ENCODE measurements at regions not wholly inside any gene's neighbourhood (a gene's known extent, or its start where the extent isn't known, plus 50 kb on each side); places are given as distances from the start of the nearest gene placed in this dataset.
A peak's percentile ranks its signal among the peaks of the same experiment; 100 is the strongest.
"Not testable (repeated sequence)": the region's sequence is repeated elsewhere in the genome, so short reads cannot be mapped to it uniquely, and the experiment has no call there.

GRCh38 chr11:25775603-25776002 lies 556.3 kb upstream of the ANO3 start:
- no peak for DNase-seq

DNA sequence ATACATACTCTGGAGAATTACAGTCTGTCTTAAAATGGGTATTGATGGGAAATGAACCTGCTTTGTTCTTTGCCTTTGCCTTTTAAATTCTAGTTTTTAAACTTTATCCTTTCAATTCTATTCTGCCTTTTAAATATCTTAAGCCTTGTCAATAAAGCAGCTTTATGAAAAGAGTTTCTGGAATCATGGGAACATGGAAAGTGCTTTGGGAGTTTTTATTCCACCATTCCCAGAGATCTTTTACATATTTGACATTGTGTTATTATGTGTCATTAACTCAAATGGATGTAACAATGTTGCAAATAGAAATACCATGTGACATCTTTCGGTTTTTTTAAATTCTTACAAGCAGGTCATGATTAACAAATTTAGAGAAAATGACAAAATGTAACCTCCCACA lies 555.7 kb upstream of the ANO3 start:
- DNase-seq = no peak

GRCh38 chr11:25777343-25777742 lies 554.6 kb upstream of the ANO3 start:
- DNase-seq = no peak

- no peak for DNase-seq
Observed at GRCh38 chr11:25779033-25779432, 552.9 kb upstream of the ANO3 start.

DNA sequence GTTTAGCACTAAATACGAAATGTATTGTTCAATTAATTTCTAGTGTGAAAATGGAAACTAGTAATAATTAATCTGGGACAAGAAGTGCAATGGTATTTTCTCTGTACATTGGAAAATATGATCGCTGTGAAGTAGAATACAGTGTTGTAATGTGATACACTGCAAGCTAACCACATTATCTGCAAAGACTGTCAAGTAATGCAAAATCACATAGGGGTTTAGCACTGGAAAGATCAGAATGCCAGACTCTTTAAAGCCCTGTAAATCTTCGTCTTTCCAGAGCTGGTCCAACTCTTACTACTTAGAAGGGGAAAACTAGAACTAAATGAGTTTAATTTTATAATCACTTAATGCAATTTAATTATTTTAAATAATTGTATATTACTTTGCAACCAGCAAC lies 544.5 kb upstream of the ANO3 start:
- no peak for DNase-seq

DNA sequence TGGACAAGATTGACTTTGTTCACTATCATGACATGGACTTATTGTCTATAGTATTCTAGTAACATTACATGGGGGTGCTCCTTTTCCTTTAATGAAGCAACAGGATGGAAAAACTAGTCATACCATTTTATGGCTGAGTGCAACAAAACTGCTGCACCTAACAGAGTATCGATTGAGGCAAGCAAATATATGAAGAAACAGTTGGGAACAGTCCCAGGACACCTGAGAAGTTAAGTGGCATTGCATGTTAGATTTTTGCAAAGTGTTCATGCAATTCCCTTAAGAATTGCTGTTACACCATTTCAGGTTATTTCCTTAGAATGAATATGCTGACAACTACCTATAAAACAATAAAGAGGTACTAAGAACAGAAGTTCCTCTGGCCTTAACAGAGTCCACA lies 541.5 kb upstream of the ANO3 start:
- DNase-seq = peak; percentile 52

GRCh38 chr11:25793637-25794036 lies 538.3 kb upstream of the ANO3 start:
- DNase-seq = no peak

- no peak for DNase-seq
Observed at GRCh38 chr11:25794804-25795203, 537.1 kb upstream of the ANO3 start.

GRCh38 chr11:25816411-25816810 lies 515.5 kb upstream of the ANO3 start:
- DNase-seq = no peak

- DNase-seq = no peak
Observed at GRCh38 chr11:25824688-25825087, 507.2 kb upstream of the ANO3 start.

DNA sequence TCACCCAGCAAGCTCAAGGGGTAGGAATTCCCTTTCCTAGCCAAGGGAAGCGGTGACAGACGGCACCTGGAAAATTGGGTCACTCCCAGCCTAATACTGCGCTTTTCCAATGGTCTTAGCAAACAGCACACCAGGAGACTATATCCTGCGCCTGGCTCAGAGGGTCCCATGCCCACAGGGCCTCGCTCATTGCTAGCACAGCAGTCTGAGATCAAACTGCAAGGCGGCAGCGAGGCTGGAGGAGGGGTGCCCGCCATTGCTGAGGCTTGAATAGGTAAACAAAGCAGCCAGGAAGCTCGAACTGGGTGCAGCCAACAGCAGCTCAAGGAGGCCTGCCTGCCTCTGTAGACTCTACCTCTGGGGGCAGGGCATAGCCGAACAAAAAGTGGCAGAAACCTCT lies 500.4 kb upstream of the ANO3 start:
- DNase-seq = not testable (repeated sequence)

DNA sequence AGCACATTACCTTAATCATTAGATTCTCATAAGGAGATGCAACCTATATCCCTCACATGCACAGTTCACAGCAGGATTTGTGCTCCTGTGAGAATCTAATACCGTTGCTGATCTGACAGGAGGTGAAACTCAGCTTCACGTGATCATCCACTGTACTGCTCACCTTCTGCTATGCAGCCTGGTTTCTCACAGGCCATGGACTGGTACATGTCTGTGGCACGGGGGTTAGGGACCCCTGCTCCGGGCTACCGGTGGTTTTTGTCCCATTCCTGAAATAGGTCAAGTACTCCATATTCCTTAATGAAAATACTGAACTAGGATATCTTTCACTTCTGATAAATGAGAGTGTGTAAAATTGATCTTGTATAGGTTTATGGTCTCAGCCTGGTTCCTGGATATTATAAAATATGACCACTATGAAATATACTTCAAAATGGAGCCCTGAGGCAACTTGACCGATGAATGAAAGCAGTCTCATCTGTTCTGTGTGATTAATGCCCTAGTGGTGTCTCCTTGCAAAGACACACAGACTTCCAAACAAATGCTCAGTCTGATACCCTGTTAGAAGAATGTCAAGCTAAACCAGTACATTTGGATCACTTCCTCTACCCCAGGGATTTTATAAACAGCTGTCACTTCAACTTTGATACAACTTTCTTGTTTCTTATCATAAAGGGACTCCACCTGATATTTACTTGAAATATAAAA lies 492.9 kb upstream of the ANO3 start:
- DNase-seq = no peak

DNA sequence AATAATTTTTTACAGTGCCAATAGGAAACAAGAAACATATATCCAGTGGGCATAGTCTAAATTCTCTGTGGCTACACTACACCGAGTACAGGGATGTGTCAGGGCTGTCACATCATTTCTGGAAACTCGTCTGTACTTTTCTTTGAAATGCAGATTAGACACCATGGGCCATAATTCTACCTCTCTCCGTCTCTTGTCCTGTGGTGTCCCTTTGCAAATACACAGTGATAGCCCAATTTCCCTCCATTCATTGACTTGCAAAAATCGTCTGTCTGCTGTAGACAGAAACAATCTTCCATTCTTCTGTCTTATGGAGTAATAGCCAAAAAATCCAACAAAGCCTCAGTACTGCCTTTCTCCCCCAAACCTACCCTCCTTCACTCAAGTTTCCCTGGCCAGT lies 487.1 kb upstream of the ANO3 start:
- no peak for DNase-seq

DNA sequence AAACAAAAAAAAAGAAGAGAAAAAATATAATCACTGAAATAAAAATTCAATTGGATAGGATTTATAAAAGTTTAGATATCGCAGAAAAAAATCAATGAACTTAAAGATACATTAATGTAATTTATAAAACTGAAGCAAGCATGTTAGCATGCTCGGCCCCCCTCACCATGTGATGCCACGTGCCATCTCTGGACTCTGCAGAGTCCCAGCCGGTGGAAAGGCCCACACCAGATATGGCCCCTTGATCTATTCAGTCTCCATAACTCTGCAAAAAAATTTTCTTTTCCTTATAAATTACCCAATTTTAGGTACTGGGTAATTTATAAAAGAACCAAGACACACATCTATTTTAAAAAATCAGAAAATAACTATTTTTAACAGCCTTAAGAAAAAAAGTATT lies 476.0 kb upstream of the ANO3 start:
- DNase-seq = no peak

DNA sequence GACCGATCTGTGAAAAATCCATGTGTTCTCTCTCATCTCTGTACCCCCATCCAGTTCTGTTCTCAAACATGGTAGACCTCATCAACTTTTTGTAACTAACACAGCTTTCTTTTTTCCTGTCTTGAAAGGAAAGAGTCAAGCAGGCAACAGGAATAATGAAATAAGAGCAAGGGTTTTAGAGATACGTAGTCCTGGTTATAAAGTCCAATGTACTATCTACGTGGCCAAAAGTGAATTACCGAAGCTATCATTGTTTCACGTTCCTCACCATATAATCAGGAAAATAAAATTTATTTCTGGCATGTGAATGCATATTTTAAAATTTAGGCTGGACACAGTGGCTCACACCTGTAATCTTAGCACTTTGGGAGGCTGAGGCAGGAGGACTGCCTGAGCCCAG lies 472.2 kb upstream of the ANO3 start:
- no peak for DNase-seq

- peak; percentile 45 for DNase-seq
Observed at GRCh38 chr11:25860677-25861450, 471.1 kb upstream of the ANO3 start.

GRCh38 chr11:25862159-25862558 lies 469.8 kb upstream of the ANO3 start:
- DNase-seq = no peak

- no peak for DNase-seq
Observed at GRCh38 chr11:25863986-25864385, 467.9 kb upstream of the ANO3 start.

DNA sequence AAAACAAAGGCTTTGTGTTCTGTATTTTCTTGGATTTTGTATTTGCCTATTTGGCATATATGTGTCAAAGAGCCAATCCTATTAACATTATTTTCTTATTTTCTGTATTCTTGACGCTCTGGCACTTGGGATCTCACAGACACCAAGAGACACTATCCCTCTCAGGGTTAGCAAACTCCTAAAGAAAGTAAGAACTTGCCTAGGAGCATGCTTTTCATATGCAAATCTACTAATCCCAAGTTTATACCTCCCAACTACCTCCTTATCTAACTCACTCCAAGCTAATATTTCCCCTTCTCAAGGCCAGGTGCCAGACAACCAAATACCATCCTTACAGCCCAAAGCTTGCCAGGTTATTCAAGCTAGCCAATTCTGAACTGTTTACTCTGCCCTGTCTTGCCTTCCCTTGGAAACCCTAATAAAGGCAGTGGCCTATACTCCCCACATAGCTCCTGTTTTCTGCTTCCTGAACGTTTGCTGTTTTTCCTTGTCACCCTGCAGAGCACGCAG lies 455.4 kb upstream of the ANO3 start:
- no peak for DNase-seq

DNA sequence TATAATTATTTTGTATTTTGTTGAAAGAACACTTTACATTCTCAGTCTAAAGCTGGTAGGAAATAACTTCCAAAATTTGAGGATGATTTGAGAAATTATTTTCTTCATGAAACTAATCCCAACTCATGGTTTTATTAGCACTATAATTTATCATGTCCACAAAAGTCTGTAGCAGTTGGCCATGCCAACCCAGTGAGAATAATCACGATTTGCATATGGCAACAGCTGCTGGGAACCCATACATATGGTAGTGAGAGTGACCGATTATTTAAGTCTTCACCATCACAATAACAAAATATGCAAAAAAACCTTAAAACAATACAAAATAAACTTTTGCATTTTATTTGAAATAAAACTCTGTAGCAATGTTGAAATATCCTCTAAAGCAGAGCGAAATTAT lies 445.9 kb upstream of the ANO3 start:
- DNase-seq = no peak

GRCh38 chr11:25890626-25891260 lies 441.2 kb upstream of the ANO3 start:
- DNase-seq = no peak

GRCh38 chr11:25891960-25892359 lies 440.0 kb upstream of the ANO3 start:
- DNase-seq = no peak

GRCh38 chr11:25899617-25900160 lies 432.2 kb upstream of the ANO3 start:
- DNase-seq = peak; percentile 2

- no peak for DNase-seq
Observed at GRCh38 chr11:25900814-25901213, 431.1 kb upstream of the ANO3 start.
